A549 (cell line): ENCODE measurements at regions not wholly inside any gene's neighbourhood (a gene's known extent, or its start where the extent isn't known, plus 50 kb on each side); places are given as distances from the start of the nearest gene placed in this dataset.
"Not testable (repeated sequence)": the region's sequence is repeated elsewhere in the genome, so short reads cannot be mapped to it uniquely, and the experiment has no call there.

ENCODE experiments used
- ATAC-seq, 2 experiments: fragments of 200-7000 bp in 1 of 2; fragments of >200 bp in 1 of 2; cut with Nextera tagmentation in 1 of 2; cut with Tn5 transposase in 1 of 2; 3 replicates each; pipeline versions ENCODE4 v1.8.0 to v1.9.1; 2018 to 2020; ENCODE audit warnings: mild to moderate bottlenecking in 1 of 2, moderate library complexity in 1 of 2
- CTCF ChIA-PET: fragments of 300-600 bp; sonication (Branson Sonifier 250); formaldehyde crosslinking; extraction: SDS; loops from one replicate; lab custom pipeline; 2021; ENCODE audit warnings: antibody characterized with exemption, inconsistent platforms; lab: Yijun Ruan, JAX
- POLR2A ChIA-PET: fragments of 350-600 bp; formaldehyde crosslinking; extraction: SDS; loops from one replicate; lab custom pipeline; 2021; ENCODE audit warnings: antibody characterized with exemption, inconsistent platforms; lab: Yijun Ruan, JAX
- DNase-seq, 2 experiments: peaks; one replicate each; pipeline versions ENCODE4 v3.0.0 to v3.0.0-alpha.2; 2011 to 2016; ENCODE audit warnings: low read depth in 1 of 2, low spot score in 1 of 2
- FAIRE-seq: peaks from 2 replicates; lab custom pipeline; 2011; peaks lifted over from hg19 to GRCh38; lab: Jason Lieb, UNC
- H3K27ac ChIP-seq, 2 experiments: fragments of >200 bp; sonication (Bioruptor Twin); formaldehyde crosslinking; 3 replicates each; pipeline ENCODE4 v1.5.1; 2016 to 2017
- H3K4me1 ChIP-seq: fragments of >200 bp; sonication (Bioruptor Twin); formaldehyde crosslinking; 3 replicates; pipeline ENCODE4 v1.6.1; 2016
- H3K4me2 ChIP-seq: fragments of >200 bp; sonication (Bioruptor Twin); formaldehyde crosslinking; 3 replicates; pipeline ENCODE4 v1.6.1; 2016
- H3K4me3 ChIP-seq: fragments of >200 bp; sonication (Bioruptor Twin); formaldehyde crosslinking; 3 replicates; pipeline ENCODE4 v1.5.1; 2016
- H3K9me3 ChIP-seq: fragments of >200 bp; sonication (Bioruptor Twin); formaldehyde crosslinking; 3 replicates; pipeline ENCODE4 v1.6.1; 2016
- BHLHE40 ChIP-seq: IDR thresholded peaks from 2 replicates; pipeline ENCODE4 v1.6.1; 2012; ENCODE audit warnings: low read depth, low read length, inconsistent platforms
- ESRRA ChIP-seq: fragments of 150-350 bp; IDR thresholded peaks from 2 replicates; pipeline ENCODE4 v1.6.1; 2014; ENCODE audit warnings: mild to moderate bottlenecking, low read length, borderline replicate concordance
- FOSB ChIP-seq: fragments of 250-450 bp; sonication (Bioruptor Pico); IDR thresholded peaks from 2 replicates; pipeline ENCODE4 v1.5.0; 2020; ENCODE audit warnings: mild to moderate bottlenecking, moderate library complexity
- MAFK ChIP-seq: fragments of 450-650 bp; IDR thresholded peaks from 2 replicates; pipeline ENCODE4 v1.6.1; 2014; ENCODE audit not compliant: partially characterized antibody
- POLR2AphosphoS2 ChIP-seq: conservative IDR thresholded peaks from 2 replicates; pipeline ENCODE4 v1.6.1; 2012; ENCODE audit warnings: low read length, improper control_type of control experiment, inconsistent platforms
- RFX5 ChIP-seq: fragments of 450-650 bp; IDR thresholded peaks from 2 replicates; pipeline ENCODE4 v1.7.1; 2014; ENCODE audit warnings: antibody characterized with exemption, mild to moderate bottlenecking, moderate library complexity
- TP53 ChIP-seq: fragments of 250-450 bp; sonication (Bioruptor Pico); IDR thresholded peaks from 2 replicates; pipeline ENCODE4 v1.5.0; 2021; ENCODE audit warnings: mild to moderate bottlenecking, moderate library complexity
- ZSCAN20 ChIP-seq: fragments of 250-450 bp; sonication (Bioruptor Pico); IDR thresholded peaks from 2 replicates; pipeline ENCODE4 v1.8.0; 2022; ENCODE audit warnings: mild to moderate bottlenecking, moderate library complexity
- WGBS: methylation state at CpG from one replicate; pipeline ENCODE4 v1.1.6; 2017; ENCODE audit errors: missing lambda C conversion rate; 5-methylcytosine and 5-hydroxymethylcytosine counted together
- TF ChIP-seq, protein P1 (sequence below): fragments of 450-650 bp; IDR thresholded peaks from 2 replicates; pipeline ENCODE4 v1.6.1; 2014; ENCODE audit warnings: antibody characterized with exemption
- TF ChIP-seq, protein P2 (sequence below): fragments of 200-600 bp; sonication (generic); IDR thresholded peaks from 2 replicates; pipeline ENCODE4 v1.6.1; 2016; ENCODE audit warnings: antibody characterized with exemption, mild to moderate bottlenecking, moderate library complexity

DNA sequence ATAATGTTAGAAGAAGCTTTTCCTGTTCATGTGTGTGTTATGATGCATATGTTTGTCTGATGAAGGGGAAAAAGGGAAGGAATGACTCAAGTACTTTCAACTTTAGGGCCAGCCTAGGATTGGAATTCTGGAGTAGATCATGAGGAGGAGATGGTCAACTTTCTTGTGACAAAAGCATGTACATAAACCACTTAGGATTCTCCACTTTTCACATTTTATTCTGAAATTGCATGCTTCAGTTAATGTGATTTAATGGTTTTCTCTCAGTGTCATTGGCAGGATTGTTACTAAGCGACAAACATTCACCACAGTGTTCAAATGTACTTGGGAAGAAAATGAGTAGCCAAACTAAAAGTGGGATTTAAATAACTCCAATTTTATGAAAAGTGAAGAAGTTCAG, 80.1 kb downstream of the UTRN start:
- no peak for FAIRE-seq
- TF ChIP-seq POLR2AphosphoS2 (no peak), ZSCAN20 (CRISPR knock-in tag) (no peak)
- TF ChIP-seq, protein P1, sequence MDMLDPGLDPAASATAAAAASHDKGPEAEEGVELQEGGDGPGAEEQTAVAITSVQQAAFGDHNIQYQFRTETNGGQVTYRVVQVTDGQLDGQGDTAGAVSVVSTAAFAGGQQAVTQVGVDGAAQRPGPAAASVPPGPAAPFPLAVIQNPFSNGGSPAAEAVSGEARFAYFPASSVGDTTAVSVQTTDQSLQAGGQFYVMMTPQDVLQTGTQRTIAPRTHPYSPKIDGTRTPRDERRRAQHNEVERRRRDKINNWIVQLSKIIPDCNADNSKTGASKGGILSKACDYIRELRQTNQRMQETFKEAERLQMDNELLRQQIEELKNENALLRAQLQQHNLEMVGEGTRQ, result no peak
- DNase-seq, result no peak
- H3K4me1 ChIP-seq, result peaks cover 24% of the 10 kb centered on the region
- no peak overlapping the region for H3K4me3 ChIP-seq
- ChIA-PET POLR2A (no interaction called here), CTCF (no interaction called here)
- H3K9me3 ChIP-seq, result no peaks in the 10 kb centered on the region
- no peak overlapping the region for H3K4me2 ChIP-seq
- H3K27ac ChIP-seq, result no peak overlapping the region
- WGBS, result 95% methylated on average over 1 of the region's 1 CpG
- no peak for ATAC-seq

- ATAC-seq, H3K4me2 ChIP-seq, H3K27ac ChIP-seq, DNase-seq, H3K4me1 ChIP-seq, H3K9me3 ChIP-seq, POLR2A ChIA-PET, H3K4me3 ChIP-seq, FAIRE-seq, CTCF ChIA-PET: not testable (repeated sequence)
- 87% methylated on average over 1 of the region's 1 CpG for WGBS
Measured at GRCh38 chr6:144369696-144370095, 84.6 kb downstream of the UTRN start.

DNA sequence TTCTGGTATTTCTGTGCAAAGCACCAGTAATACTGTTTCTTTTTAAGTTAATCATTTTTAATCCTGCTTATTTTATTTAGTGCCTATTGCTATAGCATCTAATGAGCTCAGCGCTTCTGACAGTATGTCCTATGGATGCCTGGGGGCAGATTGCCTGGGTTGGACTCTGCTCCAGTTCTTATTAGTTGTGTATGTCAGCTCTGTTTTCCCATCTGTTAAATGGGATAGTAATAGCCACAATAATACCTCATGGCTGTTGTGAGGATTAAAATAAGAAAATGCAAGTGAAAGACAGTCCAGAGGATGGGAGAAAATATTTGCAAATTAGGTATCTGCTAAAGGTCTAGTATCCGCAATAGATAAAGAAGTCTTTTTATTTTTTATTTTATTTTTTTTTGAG, 87.0 kb downstream of the UTRN start:
- WGBS, result 96% methylated on average over 2 of the region's 2 CpGs
- H3K4me2 ChIP-seq, result no peak overlapping the region
- H3K27ac ChIP-seq, result no peak overlapping the region
- ChIA-PET CTCF (no interaction called here), POLR2A (no interaction called here)
- DNase-seq (no peak), FAIRE-seq (no peak), ATAC-seq (no peak)
- no peak overlapping the region for H3K4me3 ChIP-seq
- H3K9me3 ChIP-seq, result no peaks in the 10 kb centered on the region
- no peak for TF ChIP-seq BHLHE40
- peaks cover 12% of the 10 kb centered on the region for H3K4me1 ChIP-seq

DNA sequence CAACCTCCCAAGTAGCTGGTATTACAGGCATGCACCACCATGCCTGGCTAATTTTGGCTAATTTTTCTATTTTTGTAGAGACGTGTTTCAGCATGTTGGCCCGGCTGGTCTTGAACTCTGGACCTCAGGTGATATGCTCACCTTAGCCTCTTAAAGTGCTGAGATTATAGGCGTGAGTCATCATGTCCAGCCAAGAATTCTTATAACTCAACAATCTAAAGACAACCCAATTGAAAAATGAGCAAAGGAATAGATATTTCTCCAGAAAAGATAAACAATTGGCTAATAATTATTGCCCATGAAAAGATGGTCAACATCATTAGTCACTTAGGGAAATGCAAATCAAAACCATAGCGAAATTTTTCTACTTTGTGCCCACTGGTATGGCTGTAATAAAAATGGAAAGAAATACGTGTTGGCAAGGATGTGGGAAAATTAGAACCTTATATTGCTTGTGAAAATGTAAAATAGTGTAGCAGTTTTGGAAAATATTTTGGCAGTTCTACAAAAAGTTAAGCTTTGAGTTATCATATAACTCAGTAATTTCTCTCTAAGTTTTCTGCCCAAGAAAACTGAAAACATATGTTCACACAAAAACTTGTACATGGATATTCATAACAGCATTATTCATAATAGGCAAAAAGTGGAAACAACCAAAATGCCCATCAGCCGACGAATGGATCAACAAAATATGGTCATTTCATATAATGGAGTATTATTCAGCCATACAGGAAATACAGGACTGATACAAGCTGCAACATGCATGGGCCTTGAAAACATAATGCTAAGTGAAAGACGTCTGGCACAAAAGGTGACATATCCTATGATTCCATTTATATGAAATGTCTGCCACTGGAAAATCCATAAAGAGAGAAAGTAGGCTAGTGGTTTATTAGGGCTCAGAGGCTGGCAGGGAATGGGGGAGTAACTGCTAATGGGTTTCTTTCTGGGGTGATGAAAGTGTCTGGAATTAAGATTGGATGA, 87.8 kb downstream of the UTRN start:
- ATAC-seq (no peak), FAIRE-seq (no peak), DNase-seq (no peak)
- POLR2A ChIA-PET, result no interaction called here
- CTCF ChIA-PET, result no interaction called here
- no peak overlapping the region for H3K4me3 ChIP-seq
- H3K4me1 ChIP-seq, result peaks cover 16% of the 10 kb centered on the region
- H3K4me2 ChIP-seq, result no peak overlapping the region
- no peak overlapping the region for H3K27ac ChIP-seq
- WGBS, result 88% methylated on average over 8 of the region's 8 CpGs
- no peaks in the 10 kb centered on the region for H3K9me3 ChIP-seq
- no peak for TF ChIP-seq RFX5
- TF ChIP-seq, protein P2, sequence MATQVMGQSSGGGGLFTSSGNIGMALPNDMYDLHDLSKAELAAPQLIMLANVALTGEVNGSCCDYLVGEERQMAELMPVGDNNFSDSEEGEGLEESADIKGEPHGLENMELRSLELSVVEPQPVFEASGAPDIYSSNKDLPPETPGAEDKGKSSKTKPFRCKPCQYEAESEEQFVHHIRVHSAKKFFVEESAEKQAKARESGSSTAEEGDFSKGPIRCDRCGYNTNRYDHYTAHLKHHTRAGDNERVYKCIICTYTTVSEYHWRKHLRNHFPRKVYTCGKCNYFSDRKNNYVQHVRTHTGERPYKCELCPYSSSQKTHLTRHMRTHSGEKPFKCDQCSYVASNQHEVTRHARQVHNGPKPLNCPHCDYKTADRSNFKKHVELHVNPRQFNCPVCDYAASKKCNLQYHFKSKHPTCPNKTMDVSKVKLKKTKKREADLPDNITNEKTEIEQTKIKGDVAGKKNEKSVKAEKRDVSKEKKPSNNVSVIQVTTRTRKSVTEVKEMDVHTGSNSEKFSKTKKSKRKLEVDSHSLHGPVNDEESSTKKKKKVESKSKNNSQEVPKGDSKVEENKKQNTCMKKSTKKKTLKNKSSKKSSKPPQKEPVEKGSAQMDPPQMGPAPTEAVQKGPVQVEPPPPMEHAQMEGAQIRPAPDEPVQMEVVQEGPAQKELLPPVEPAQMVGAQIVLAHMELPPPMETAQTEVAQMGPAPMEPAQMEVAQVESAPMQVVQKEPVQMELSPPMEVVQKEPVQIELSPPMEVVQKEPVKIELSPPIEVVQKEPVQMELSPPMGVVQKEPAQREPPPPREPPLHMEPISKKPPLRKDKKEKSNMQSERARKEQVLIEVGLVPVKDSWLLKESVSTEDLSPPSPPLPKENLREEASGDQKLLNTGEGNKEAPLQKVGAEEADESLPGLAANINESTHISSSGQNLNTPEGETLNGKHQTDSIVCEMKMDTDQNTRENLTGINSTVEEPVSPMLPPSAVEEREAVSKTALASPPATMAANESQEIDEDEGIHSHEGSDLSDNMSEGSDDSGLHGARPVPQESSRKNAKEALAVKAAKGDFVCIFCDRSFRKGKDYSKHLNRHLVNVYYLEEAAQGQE, result no peak
- TF ChIP-seq MAFK, result no peak
- TF ChIP-seq TP53 (CRISPR knock-in tag), result no peak
- TF ChIP-seq ESRRA, result no peak
- TF ChIP-seq FOSB (CRISPR knock-in tag), result no peak

DNA sequence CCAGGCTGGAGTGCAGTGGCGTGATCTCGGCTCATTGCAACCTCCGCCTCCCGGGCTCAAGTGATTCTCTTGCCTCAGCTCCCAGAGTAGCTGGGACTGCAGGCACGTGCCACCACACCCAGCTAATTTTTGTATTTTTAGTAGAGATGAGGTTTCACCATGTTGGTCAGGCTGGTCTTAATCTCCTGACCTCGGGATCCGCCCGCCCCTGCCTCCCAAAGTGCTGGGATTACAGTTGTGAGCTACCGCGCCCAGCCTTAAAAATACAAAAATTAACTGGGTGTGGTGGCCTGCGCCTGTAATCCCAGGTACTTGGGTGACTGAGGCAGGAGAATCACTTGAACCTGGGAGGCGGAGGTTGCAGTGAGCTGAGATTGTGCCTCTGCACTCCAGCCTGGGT, 89.4 kb downstream of the UTRN start:
- POLR2A ChIA-PET, CTCF ChIA-PET: not testable (repeated sequence)

More for the DNA sequence above, 89.4 kb downstream of the UTRN start:
- H3K4me3 ChIP-seq, H3K4me2 ChIP-seq, ATAC-seq, H3K9me3 ChIP-seq, H3K27ac ChIP-seq, DNase-seq, FAIRE-seq: not testable (repeated sequence)
- H3K4me1 ChIP-seq, result peaks cover 16% of the 10 kb centered on the region
- 96% methylated on average over 12 of the region's 12 CpGs for WGBS
